Suppressor macrophage (primary cell): ENCODE measurements at regions not wholly inside any gene's neighbourhood (a gene's known extent, or its start where the extent isn't known, plus 50 kb on each side); places are given as distances from the start of the nearest gene placed in this dataset.

Experiments
- DNase-seq, 4 experiments: peaks; one replicate each; pipeline ENCODE4 v3.0.0-alpha.2; 2020 to 2022

- no peak for DNase-seq
Observed at GRCh38 chr11:95545116-95545875, 244.3 kb downstream of the FAM76B start.

- DNase-seq = peak in 2 of 4 experiments; percentile 28 to 64
Observed at GRCh38 chr11:95544095-95544856, 245.3 kb downstream of the FAM76B start.

- no peak for DNase-seq
Observed at GRCh38 chr11:95542868-95543551, 246.6 kb downstream of the FAM76B start.

- DNase-seq = no peak
Observed at GRCh38 chr11:95541715-95542114, 247.9 kb downstream of the FAM76B start.

- DNase-seq = no peak
Observed at GRCh38 chr11:95536047-95536690, 253.4 kb downstream of the FAM76B start.

- no peak for DNase-seq
Observed at GRCh38 chr11:95534809-95535208, 254.8 kb downstream of the FAM76B start.

GRCh38 chr11:95534226-95534625, 255.4 kb downstream of the FAM76B start:
- DNase-seq = no peak

- DNase-seq = peak; percentile 26 to 52 (median 42)
Observed at GRCh38 chr11:95531116-95531515, 258.5 kb downstream of the FAM76B start.

- DNase-seq = no peak
Observed at GRCh38 chr11:95524314-95525036, 265.1 kb downstream of the FAM76B start.

GRCh38 chr11:95522874-95523273, 266.7 kb downstream of the FAM76B start:
- DNase-seq = no peak

GRCh38 chr11:95521862-95522261, 267.7 kb downstream of the FAM76B start:
- no peak for DNase-seq

- no peak for DNase-seq
Observed at GRCh38 chr11:95521133-95521542, 268.4 kb downstream of the FAM76B start.

GRCh38 chr11:95520369-95521132, 269.0 kb downstream of the FAM76B start:
- DNase-seq = peak; percentile 5 to 21 (median 10)

- no peak for DNase-seq
Observed at GRCh38 chr11:95519912-95520311, 269.7 kb downstream of the FAM76B start.

- DNase-seq = no peak
Observed at GRCh38 chr11:95517453-95517852, 272.1 kb downstream of the FAM76B start.

GRCh38 chr11:95516786-95517185, 272.8 kb downstream of the FAM76B start:
- no peak for DNase-seq

- DNase-seq = no peak
Observed at GRCh38 chr11:95516175-95516574, 273.4 kb downstream of the FAM76B start.

- DNase-seq = no peak
Observed at GRCh38 chr11:95515371-95515770, 274.2 kb downstream of the FAM76B start.

- DNase-seq = no peak
Observed at GRCh38 chr11:95514416-95515110, 275.0 kb downstream of the FAM76B start.

GRCh38 chr11:95512682-95513081, 276.9 kb downstream of the FAM76B start:
- DNase-seq = no peak

- no peak for DNase-seq
Observed at GRCh38 chr11:95512177-95512576, 277.4 kb downstream of the FAM76B start.
